K562 (cell line): ENCODE measurements at regions not wholly inside any gene's neighbourhood (a gene's known extent, or its start where the extent isn't known, plus 50 kb on each side); places are given as distances from the start of the nearest gene placed in this dataset.

Experiments used
- CTCF ChIP-seq, 3 experiments: IDR thresholded peaks in 2 of 3; conservative IDR thresholded peaks in 1 of 3; 2 replicates each; pipeline ENCODE4 v1.5.1; 2011 to 2012; ENCODE audit warnings: low read length in 3 of 3, mild to moderate bottlenecking in 3 of 3, control low read depth in 2 of 3, improper control_type of control experiment in 1 of 3, inconsistent platforms in 1 of 3, low read depth in 1 of 3, mixed read lengths in 1 of 3, moderate library complexity in 1 of 3; ENCODE audit not compliant: insufficient read depth in 2 of 3
- JUNB ChIP-seq: fragments of 450-650 bp; formaldehyde crosslinking; conservative IDR thresholded peaks from 2 replicates; pipeline ENCODE4 v1.4.0; 2020; ENCODE audit warnings: mild to moderate bottlenecking
- KDM4B ChIP-seq, 2 experiments: fragments of 450-650 bp in 1 of 2; sonication (generic) in 1 of 2; IDR thresholded peaks; 2 replicates each; pipeline ENCODE4 v1.6.1; 2016 to 2017; ENCODE audit warnings: borderline replicate concordance in 2 of 2, antibody characterized with exemption in 1 of 2, low read depth in 1 of 2, mild to moderate bottlenecking in 1 of 2
- MXD1 ChIP-seq: fragments of 250-450 bp; sonication (Bioruptor Pico); IDR thresholded peaks from 2 replicates; pipeline ENCODE4 v1.8.0; 2021; ENCODE audit warnings: borderline replicate concordance, mild to moderate bottlenecking, moderate library complexity; ENCODE audit not compliant: poor library complexity, severe bottlenecking
- PHF20 ChIP-seq: fragments of 450-650 bp; IDR thresholded peaks from 2 replicates; pipeline ENCODE4 v1.6.1; 2018; ENCODE audit not compliant: partially characterized antibody
- POLR2A ChIP-seq: fragments of 450-650 bp; conservative IDR thresholded peaks from 2 replicates; pipeline ENCODE4 v1.6.1; 2016
- STAG1 ChIP-seq: sonication (generic); formaldehyde crosslinking; IDR thresholded peaks from 2 replicates; pipeline ENCODE4 v1.5.0; 2020; ENCODE audit warnings: missing genetic modification reagents, borderline replicate concordance

GRCh38 chr12:67833602-67834001 lies 155.6 kb upstream of the IFNG-AS1 start:
- TF ChIP-seq MXD1 (CRISPR knock-in tag) = no peak
- no peak for TF ChIP-seq KDM4B (IDR thresholded peaks at IDR 0.05; ENCODE audit: borderline replicate concordance in 2 of 2, low read depth in 1 of 2)
- TF ChIP-seq PHF20 = no peak
- no peak for TF ChIP-seq JUNB (CRISPR knock-in tag)
- TF ChIP-seq POLR2A = no peak
- no peak for TF ChIP-seq STAG1 (CRISPR knock-in tag)
- no peak for TF ChIP-seq CTCF (IDR thresholded peaks at IDR 0.05 in 2 of 3, conservative IDR thresholded peaks at IDR 0.05 in 1 of 3; ENCODE audit: insufficient read depth in 2 of 3, low read depth in 1 of 3, low read length in 3 of 3)
